ENCODE measurements at regions not wholly inside any gene's neighbourhood (a gene's known extent, or its start where the extent isn't known, plus 50 kb on each side); places are given as distances from the start of the nearest gene placed in this dataset.
"Not testable (repeated sequence)": the region's sequence is repeated elsewhere in the genome, so short reads cannot be mapped to it uniquely, and the experiment has no call there.

- TF ChIP-seq, protein P1, sequence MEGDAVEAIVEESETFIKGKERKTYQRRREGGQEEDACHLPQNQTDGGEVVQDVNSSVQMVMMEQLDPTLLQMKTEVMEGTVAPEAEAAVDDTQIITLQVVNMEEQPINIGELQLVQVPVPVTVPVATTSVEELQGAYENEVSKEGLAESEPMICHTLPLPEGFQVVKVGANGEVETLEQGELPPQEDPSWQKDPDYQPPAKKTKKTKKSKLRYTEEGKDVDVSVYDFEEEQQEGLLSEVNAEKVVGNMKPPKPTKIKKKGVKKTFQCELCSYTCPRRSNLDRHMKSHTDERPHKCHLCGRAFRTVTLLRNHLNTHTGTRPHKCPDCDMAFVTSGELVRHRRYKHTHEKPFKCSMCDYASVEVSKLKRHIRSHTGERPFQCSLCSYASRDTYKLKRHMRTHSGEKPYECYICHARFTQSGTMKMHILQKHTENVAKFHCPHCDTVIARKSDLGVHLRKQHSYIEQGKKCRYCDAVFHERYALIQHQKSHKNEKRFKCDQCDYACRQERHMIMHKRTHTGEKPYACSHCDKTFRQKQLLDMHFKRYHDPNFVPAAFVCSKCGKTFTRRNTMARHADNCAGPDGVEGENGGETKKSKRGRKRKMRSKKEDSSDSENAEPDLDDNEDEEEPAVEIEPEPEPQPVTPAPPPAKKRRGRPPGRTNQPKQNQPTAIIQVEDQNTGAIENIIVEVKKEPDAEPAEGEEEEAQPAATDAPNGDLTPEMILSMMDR (IDR thresholded peaks at IDR 0.05): not testable (repeated sequence)
- TF ChIP-seq POLR2A (IDR thresholded peaks at IDR 0.05): not testable (repeated sequence)
These were observed 449.6 kb downstream of the ANKRD30B start for GRCh38 chr18:15197338-15198115.

Measured in body of pancreas (tissue), 4 donors.